ENCODE measurements at regions not wholly inside any gene's neighbourhood (a gene's known extent, or its start where the extent isn't known, plus 50 kb on each side); places are given as distances from the start of the nearest gene placed in this dataset.

- TF ChIP-seq, protein P1, sequence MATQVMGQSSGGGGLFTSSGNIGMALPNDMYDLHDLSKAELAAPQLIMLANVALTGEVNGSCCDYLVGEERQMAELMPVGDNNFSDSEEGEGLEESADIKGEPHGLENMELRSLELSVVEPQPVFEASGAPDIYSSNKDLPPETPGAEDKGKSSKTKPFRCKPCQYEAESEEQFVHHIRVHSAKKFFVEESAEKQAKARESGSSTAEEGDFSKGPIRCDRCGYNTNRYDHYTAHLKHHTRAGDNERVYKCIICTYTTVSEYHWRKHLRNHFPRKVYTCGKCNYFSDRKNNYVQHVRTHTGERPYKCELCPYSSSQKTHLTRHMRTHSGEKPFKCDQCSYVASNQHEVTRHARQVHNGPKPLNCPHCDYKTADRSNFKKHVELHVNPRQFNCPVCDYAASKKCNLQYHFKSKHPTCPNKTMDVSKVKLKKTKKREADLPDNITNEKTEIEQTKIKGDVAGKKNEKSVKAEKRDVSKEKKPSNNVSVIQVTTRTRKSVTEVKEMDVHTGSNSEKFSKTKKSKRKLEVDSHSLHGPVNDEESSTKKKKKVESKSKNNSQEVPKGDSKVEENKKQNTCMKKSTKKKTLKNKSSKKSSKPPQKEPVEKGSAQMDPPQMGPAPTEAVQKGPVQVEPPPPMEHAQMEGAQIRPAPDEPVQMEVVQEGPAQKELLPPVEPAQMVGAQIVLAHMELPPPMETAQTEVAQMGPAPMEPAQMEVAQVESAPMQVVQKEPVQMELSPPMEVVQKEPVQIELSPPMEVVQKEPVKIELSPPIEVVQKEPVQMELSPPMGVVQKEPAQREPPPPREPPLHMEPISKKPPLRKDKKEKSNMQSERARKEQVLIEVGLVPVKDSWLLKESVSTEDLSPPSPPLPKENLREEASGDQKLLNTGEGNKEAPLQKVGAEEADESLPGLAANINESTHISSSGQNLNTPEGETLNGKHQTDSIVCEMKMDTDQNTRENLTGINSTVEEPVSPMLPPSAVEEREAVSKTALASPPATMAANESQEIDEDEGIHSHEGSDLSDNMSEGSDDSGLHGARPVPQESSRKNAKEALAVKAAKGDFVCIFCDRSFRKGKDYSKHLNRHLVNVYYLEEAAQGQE (IDR thresholded peaks at IDR 0.05; ENCODE audit: low read depth, low read length) = no peak
- TF ChIP-seq, protein P2, sequence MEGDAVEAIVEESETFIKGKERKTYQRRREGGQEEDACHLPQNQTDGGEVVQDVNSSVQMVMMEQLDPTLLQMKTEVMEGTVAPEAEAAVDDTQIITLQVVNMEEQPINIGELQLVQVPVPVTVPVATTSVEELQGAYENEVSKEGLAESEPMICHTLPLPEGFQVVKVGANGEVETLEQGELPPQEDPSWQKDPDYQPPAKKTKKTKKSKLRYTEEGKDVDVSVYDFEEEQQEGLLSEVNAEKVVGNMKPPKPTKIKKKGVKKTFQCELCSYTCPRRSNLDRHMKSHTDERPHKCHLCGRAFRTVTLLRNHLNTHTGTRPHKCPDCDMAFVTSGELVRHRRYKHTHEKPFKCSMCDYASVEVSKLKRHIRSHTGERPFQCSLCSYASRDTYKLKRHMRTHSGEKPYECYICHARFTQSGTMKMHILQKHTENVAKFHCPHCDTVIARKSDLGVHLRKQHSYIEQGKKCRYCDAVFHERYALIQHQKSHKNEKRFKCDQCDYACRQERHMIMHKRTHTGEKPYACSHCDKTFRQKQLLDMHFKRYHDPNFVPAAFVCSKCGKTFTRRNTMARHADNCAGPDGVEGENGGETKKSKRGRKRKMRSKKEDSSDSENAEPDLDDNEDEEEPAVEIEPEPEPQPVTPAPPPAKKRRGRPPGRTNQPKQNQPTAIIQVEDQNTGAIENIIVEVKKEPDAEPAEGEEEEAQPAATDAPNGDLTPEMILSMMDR (IDR thresholded peaks at IDR 0.05 in 2 of 3, conservative IDR thresholded peaks at IDR 0.05 in 1 of 3; ENCODE audit: control insufficient read depth in 2 of 3, extremely low read depth in 1 of 3, insufficient read depth in 1 of 3, low read depth in 3 of 3, low read length in 3 of 3) = no peak
- no peak for TF ChIP-seq NFIC (IDR thresholded peaks at IDR 0.05; ENCODE audit: low read depth, low read length)
- no peak for TF ChIP-seq MTA2 (IDR thresholded peaks at IDR 0.05; ENCODE audit: low read depth)
- no peak for TF ChIP-seq BCLAF1 (IDR thresholded peaks at IDR 0.05)
These were observed 59.9 kb upstream of the DPH6 start for GRCh38 chr15:35605764-35606449.

All from GM12878 (cell line).